ENCODE measurements at regions not wholly inside any gene's neighbourhood (a gene's known extent, or its start where the extent isn't known, plus 50 kb on each side); places are given as distances from the start of the nearest gene placed in this dataset.

GRCh38 chr6:40891686-40892085 is 147.3 kb downstream of the UNC5CL start:
- TF ChIP-seq, protein P1, sequence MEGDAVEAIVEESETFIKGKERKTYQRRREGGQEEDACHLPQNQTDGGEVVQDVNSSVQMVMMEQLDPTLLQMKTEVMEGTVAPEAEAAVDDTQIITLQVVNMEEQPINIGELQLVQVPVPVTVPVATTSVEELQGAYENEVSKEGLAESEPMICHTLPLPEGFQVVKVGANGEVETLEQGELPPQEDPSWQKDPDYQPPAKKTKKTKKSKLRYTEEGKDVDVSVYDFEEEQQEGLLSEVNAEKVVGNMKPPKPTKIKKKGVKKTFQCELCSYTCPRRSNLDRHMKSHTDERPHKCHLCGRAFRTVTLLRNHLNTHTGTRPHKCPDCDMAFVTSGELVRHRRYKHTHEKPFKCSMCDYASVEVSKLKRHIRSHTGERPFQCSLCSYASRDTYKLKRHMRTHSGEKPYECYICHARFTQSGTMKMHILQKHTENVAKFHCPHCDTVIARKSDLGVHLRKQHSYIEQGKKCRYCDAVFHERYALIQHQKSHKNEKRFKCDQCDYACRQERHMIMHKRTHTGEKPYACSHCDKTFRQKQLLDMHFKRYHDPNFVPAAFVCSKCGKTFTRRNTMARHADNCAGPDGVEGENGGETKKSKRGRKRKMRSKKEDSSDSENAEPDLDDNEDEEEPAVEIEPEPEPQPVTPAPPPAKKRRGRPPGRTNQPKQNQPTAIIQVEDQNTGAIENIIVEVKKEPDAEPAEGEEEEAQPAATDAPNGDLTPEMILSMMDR (IDR thresholded peaks at IDR 0.05), result no peak
- TF ChIP-seq POLR2A (IDR thresholded peaks at IDR 0.05) (no peak), POLR2AphosphoS5 (IDR thresholded peaks at IDR 0.05) (no peak)
